ENCODE measurements at regions not wholly inside any gene's neighbourhood (a gene's known extent, or its start where the extent isn't known, plus 50 kb on each side); places are given as distances from the start of the nearest gene placed in this dataset.

DNA sequence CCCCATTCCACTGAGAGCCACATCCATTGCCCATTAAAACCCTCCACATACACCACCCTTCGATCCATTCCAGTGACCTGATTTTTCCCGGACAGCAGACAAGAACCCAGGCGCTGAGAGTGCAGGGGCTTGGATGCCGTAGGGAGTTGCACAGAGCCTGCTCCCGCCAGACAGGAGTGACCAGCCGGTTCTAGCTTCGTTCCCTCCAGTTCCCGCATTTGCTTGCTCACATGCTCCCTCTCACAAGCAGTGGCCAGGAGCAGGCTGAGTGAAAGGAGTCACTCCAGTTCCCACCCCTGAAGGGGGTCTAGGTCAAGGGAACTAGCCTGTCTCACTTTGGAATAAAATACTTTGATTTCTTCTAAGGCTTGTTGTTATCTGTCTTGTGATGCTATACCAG is 119.5 kb downstream of the SKIDA1 start:
- TF ChIP-seq, protein P1, sequence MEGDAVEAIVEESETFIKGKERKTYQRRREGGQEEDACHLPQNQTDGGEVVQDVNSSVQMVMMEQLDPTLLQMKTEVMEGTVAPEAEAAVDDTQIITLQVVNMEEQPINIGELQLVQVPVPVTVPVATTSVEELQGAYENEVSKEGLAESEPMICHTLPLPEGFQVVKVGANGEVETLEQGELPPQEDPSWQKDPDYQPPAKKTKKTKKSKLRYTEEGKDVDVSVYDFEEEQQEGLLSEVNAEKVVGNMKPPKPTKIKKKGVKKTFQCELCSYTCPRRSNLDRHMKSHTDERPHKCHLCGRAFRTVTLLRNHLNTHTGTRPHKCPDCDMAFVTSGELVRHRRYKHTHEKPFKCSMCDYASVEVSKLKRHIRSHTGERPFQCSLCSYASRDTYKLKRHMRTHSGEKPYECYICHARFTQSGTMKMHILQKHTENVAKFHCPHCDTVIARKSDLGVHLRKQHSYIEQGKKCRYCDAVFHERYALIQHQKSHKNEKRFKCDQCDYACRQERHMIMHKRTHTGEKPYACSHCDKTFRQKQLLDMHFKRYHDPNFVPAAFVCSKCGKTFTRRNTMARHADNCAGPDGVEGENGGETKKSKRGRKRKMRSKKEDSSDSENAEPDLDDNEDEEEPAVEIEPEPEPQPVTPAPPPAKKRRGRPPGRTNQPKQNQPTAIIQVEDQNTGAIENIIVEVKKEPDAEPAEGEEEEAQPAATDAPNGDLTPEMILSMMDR (IDR thresholded peaks at IDR 0.05; ENCODE audit: low read depth, low read length), result no peak
- no peak overlapping the region for H3K4me3 ChIP-seq (ENCODE audit: low read depth, low read length)

DNA sequence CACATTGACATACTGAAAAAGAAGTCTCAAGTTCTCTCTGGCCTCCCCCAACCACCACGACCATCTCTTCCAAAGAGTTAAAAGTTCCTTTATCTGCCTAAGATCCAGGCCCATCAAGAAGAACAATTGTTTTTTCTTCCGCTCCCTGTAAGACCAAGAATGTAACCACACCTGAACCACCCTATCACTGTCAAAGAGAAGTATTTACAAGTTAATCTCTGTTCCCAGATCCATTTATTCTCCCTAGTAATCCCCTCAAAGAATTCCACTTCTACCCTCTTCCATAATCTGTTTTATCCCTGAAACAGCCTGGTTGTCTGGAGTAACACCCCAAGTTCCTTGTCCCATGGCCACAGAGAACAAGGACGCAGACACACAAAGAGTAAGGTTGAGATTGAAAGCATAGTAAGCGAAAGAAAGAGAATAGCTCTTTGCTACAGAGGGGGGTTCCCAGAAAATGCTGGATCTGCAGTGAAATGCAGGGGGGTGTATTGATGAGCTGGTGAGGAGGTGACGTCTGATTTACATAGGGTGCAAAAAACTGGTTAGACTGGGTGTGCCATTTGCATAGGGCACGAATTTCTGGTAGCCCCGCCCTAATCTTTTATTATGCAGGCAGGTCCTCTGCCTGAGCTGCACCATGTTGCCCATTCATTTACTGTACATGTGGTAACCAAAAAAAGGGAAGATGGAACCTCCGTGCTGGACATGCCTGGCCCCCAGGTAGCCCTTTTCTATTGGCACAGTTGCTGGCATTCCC is 122.0 kb downstream of the SKIDA1 start:
- TF ChIP-seq, protein P1 (IDR thresholded peaks at IDR 0.05; ENCODE audit: low read depth, low read length), result no peak
- H3K4me3 ChIP-seq (ENCODE audit: low read depth, low read length), result no peak overlapping the region

DNA sequence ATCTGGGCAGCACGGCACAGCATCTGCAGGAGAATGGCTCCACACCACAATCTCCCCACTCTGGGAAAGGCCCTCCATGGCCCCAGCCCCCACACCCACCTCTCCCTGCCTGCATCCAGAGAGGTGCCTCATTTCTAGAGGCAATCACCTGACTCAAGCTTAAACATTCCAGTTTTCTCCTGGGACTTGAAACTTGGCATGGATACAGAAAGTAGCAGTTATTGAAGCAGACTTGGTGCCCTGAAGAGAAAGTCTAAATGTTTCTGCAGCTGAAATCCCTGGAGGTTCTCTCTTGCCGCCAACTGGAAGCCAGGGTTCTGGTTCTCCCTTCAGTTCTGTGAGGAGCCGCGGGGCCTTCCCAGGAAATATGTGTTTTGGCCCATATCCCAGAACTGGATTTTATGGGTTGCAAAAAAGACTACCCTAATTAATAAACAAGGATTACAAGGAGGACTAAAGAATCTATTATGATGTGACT is 122.8 kb downstream of the SKIDA1 start:
- no peak overlapping the region for H3K4me3 ChIP-seq (ENCODE audit: low read depth, low read length)
- TF ChIP-seq, protein P1 (IDR thresholded peaks at IDR 0.05; ENCODE audit: low read depth, low read length), result no peak

- TF ChIP-seq, protein P1 (IDR thresholded peaks at IDR 0.05; ENCODE audit: low read depth, low read length), result no peak
- no peak overlapping the region for H3K4me3 ChIP-seq (ENCODE audit: low read depth, low read length)
Observed at GRCh38 chr10:21401196-21401595, 124.3 kb downstream of the SKIDA1 start.

- TF ChIP-seq, protein P1 (IDR thresholded peaks at IDR 0.05; ENCODE audit: low read depth, low read length), result no peak
- no peak overlapping the region for H3K4me3 ChIP-seq (ENCODE audit: low read depth, low read length)
Observed at GRCh38 chr10:21399392-21400035, 126.0 kb downstream of the SKIDA1 start.

GRCh38 chr10:21398563-21399231 is 126.8 kb downstream of the SKIDA1 start:
- no peak overlapping the region for H3K4me3 ChIP-seq (ENCODE audit: low read depth, low read length)
- TF ChIP-seq, protein P1 (IDR thresholded peaks at IDR 0.05; ENCODE audit: low read depth, low read length), result no peak

DNA sequence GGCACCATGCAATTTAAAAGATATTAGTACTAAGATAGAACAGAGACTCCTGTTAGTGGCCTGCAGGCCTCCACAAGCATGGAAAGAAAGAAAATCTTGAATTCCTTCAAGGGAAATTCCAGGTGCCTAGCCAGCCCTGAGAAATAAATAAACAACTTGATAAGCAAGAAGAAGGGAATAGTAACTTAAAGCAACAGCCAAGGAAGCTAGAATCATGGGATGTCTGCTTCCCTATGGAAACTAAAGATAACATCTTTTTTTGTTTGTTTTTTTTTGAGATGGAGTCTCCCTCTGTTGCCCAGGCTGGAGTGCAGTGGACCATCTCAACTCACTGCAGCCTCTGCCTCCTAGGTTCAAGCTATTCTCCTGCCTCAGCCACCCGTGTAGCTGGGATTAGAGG is 128.6 kb downstream of the SKIDA1 start:
- no peak overlapping the region for H3K4me3 ChIP-seq (ENCODE audit: low read depth, low read length)
- TF ChIP-seq, protein P1 (IDR thresholded peaks at IDR 0.05; ENCODE audit: low read depth, low read length), result no peak

Data from WI38 (cell line).